Uterus (tissue), 3 donors: ENCODE measurements at regions not wholly inside any gene's neighbourhood (a gene's known extent, or its start where the extent isn't known, plus 50 kb on each side); places are given as distances from the start of the nearest gene placed in this dataset.

Experiments used
- DNase-seq, 2 donors: peaks; one replicate each; pipeline ENCODE4 v3.0.0-alpha.2; 2019 to 2020
- H3K27ac ChIP-seq, 2 donors: fragments of 200-600 bp; sonication (generic); 1 replicate in 1 of 2; 2 replicates in 1 of 2; pipeline ENCODE4 v1.5.1; 2016 to 2018
- H3K27me3 ChIP-seq, 2 donors: fragments of 200-600 bp; sonication (generic); one replicate each; pipeline ENCODE4 v1.5.1; 2018 to 2019; ENCODE audit warnings: control low read depth in 1 of 2
- H3K36me3 ChIP-seq, 2 donors: fragments of 200-600 bp; sonication (generic); one replicate each; pipeline ENCODE4 v1.5.1; 2019; ENCODE audit warnings: control low read depth in 1 of 2
- H3K4me1 ChIP-seq, 2 donors: fragments of 200-600 bp; sonication (generic); one replicate each; pipeline ENCODE4 v1.5.1; 2018 to 2019; ENCODE audit warnings: control low read depth in 1 of 2
- H3K4me3 ChIP-seq, 2 donors: fragments of 200-600 bp; sonication (generic); 1 replicate in 1 of 2; 2 replicates in 1 of 2; pipeline ENCODE4 v1.5.1; 2018 to 2019; ENCODE audit warnings: mild to moderate bottlenecking in 1 of 2
- H3K9me3 ChIP-seq, 2 donors: fragments of 200-600 bp; sonication (generic); one replicate each; pipeline ENCODE4 v1.5.1; 2019; ENCODE audit warnings: control low read depth in 1 of 2
- POLR2A ChIP-seq, 2 donors: fragments of 450-650 bp; IDR thresholded peaks; one replicate each; pipeline ENCODE4 v1.6.1; 2016; ENCODE audit warnings: antibody characterized with exemption in 2 of 2, mild to moderate bottlenecking in 1 of 2, moderate library complexity in 1 of 2
- intact Hi-C: fragments of 100-400 bp; cut with DNase I; formaldehyde crosslinking; loops from one replicate; pipeline ENCODE4 v1.15.1; 2023; ENCODE audit warnings: low total_unique reads
- TF ChIP-seq, protein P1 (sequence below), 4 experiments: fragments of 200-600 bp in 2 of 4; fragments of 450-650 bp in 2 of 4; sonication (generic) in 2 of 4; IDR thresholded peaks; one replicate each; pipeline ENCODE4 v1.5.1; 2016 to 2019; ENCODE audit warnings: antibody characterized with exemption in 4 of 4, mild to moderate bottlenecking in 2 of 4, moderate library complexity in 1 of 4
- donor health status: DM: yes; HTN: yes; CAD: no.

GRCh38 chr9:135022191-135022870, 65.1 kb upstream of the OLFM1 start:
- Histone ChIP-seq H3K36me3 (no peaks in the 10 kb centered on the region), H3K27ac (no peak overlapping the region), H3K4me1 (no peaks in the 10 kb centered on the region), H3K27me3 (no peaks in the 10 kb centered on the region), H3K4me3 (no peak overlapping the region), H3K9me3 (no peaks in the 10 kb centered on the region)
- intact Hi-C loops: no loop called here
- DNase-seq: no peak
- TF ChIP-seq, protein P1, sequence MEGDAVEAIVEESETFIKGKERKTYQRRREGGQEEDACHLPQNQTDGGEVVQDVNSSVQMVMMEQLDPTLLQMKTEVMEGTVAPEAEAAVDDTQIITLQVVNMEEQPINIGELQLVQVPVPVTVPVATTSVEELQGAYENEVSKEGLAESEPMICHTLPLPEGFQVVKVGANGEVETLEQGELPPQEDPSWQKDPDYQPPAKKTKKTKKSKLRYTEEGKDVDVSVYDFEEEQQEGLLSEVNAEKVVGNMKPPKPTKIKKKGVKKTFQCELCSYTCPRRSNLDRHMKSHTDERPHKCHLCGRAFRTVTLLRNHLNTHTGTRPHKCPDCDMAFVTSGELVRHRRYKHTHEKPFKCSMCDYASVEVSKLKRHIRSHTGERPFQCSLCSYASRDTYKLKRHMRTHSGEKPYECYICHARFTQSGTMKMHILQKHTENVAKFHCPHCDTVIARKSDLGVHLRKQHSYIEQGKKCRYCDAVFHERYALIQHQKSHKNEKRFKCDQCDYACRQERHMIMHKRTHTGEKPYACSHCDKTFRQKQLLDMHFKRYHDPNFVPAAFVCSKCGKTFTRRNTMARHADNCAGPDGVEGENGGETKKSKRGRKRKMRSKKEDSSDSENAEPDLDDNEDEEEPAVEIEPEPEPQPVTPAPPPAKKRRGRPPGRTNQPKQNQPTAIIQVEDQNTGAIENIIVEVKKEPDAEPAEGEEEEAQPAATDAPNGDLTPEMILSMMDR (IDR thresholded peaks at IDR 0.05): no peak
- TF ChIP-seq POLR2A (IDR thresholded peaks at IDR 0.05): no peak

DNA sequence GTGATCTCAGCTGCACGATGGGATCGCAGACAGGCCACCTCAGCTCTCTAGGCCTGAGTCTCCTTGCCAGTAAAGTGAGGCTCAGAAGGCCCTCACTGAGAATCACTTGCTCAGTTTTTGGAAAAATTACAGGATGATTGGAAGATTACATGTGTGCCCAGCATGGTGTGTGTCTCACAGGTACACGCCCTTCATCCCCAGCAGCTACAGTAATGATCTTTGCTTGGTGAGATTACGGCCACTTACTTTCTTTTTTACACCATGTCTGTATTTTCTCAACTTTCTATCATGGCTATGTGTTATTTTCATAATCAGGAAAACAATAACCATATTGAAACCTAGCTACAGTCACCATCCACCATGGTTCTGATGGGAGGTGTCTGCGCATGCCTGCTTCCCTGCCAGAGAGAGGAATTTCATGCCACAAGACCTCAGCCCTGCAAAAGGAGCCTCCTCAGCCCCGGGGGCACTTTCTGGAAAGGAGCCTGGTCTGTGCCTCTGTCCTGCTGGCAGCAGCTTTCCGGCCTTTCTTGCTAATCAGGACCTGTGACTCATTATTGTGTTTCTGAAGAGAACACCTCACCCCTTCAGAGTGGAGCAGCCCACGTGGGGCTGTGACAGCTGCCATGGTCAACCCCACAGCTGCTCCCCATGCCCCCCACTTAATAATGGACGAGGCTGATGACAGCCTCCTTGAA, 64.2 kb upstream of the OLFM1 start:
- Histone ChIP-seq H3K27ac (no peak overlapping the region), H3K27me3 (no peaks in the 10 kb centered on the region), H3K4me3 (no peak overlapping the region), H3K4me1 (no peaks in the 10 kb centered on the region), H3K36me3 (no peaks in the 10 kb centered on the region), H3K9me3 (no peaks in the 10 kb centered on the region)
- intact Hi-C loops: no loop called here
- DNase-seq: no peak
- TF ChIP-seq, protein P1 (IDR thresholded peaks at IDR 0.05): no peak
- no peak for TF ChIP-seq POLR2A (IDR thresholded peaks at IDR 0.05)

DNA sequence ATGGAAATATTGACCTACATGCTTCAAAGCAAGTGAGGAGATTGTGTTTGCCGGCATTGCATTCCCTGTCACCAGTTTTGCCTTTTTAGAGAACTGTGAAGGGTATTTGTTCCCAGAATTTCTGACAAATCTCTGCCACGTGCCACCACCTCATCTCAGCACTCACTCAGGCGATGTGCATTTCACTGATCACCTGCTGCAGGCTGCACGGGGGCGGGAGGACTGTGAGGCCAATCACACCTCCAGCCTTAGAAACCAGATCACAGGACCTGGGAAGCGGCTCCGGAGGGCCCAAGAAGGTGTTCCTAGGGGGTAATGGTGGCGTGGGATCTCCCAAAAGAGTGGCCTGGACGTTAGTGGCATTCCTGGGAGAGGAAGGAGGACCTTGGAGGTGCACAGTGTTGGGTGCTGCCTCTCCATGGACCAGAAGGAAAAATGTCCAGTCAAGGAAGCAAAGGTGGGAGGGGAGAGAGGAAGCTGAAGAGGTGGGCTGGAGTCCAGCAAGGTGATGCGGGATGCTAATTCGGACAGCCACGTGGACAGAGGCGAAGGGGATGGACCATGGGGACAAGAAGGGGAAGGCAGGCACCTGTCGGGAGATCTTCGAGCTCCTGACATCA, 63.6 kb upstream of the OLFM1 start:
- Histone ChIP-seq H3K4me1 (no peaks in the 10 kb centered on the region), H3K9me3 (no peaks in the 10 kb centered on the region), H3K4me3 (no peak overlapping the region), H3K27me3 (no peaks in the 10 kb centered on the region), H3K27ac (no peak overlapping the region), H3K36me3 (no peaks in the 10 kb centered on the region)
- no peak for DNase-seq
- TF ChIP-seq, protein P1 (IDR thresholded peaks at IDR 0.05): no peak
- TF ChIP-seq POLR2A (IDR thresholded peaks at IDR 0.05): no peak
- intact Hi-C loops: no loop called here

DNA sequence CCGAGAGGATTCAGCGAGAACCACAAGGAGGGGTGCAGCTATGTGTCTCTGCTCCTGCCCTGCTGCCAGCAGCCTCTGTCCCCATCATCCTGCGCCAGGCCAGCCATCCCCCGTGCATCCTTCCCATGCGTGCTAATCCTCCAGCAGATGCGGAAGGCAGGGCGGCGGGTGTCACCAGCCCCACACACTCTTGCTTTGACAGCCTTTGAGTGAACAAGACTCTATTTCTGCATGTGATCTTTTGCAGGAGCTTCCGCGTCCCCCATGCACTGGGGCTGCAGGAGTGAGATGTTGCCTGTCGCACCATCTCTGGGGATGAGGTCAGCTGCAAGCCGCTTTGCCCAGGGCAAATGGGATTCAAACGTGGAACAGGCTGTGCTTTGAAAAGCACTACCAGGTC, 58.0 kb upstream of the OLFM1 start:
- intact Hi-C loops: no loop called here
- no peaks in the 10 kb centered on the region for H3K9me3 ChIP-seq
- no peak overlapping the region for H3K27ac ChIP-seq
- no peaks in the 10 kb centered on the region for H3K27me3 ChIP-seq
- no peak for DNase-seq
- no peaks in the 10 kb centered on the region for H3K36me3 ChIP-seq
- H3K4me1 ChIP-seq: no peaks in the 10 kb centered on the region
- TF ChIP-seq, protein P1 (IDR thresholded peaks at IDR 0.05): no peak
- no peak for TF ChIP-seq POLR2A (IDR thresholded peaks at IDR 0.05)
- no peak overlapping the region for H3K4me3 ChIP-seq
